WI38 (cell line): ENCODE measurements at regions not wholly inside any gene's neighbourhood (a gene's known extent, or its start where the extent isn't known, plus 50 kb on each side); places are given as distances from the start of the nearest gene placed in this dataset.

ENCODE experiments used
- H3K4me3 ChIP-seq: 2 replicates; pipeline ENCODE4 v1.5.1; 2011; ENCODE audit warnings: low read depth, mild to moderate bottlenecking, control low read depth, low read length
- CTCF ChIP-seq: IDR thresholded peaks from 2 replicates; pipeline ENCODE4 v1.5.1; 2012; ENCODE audit warnings: low read depth, mild to moderate bottlenecking, control low read depth, low read length

GRCh38 chrX:110858565-110858964 is 62.9 kb upstream of the CHRDL1 start:
- no peak for TF ChIP-seq CTCF
- H3K4me3 ChIP-seq = no peak overlapping the region

- no peak for TF ChIP-seq CTCF
- H3K4me3 ChIP-seq = no peak overlapping the region
Measured at GRCh38 chrX:110853610-110854009, 58.0 kb upstream of the CHRDL1 start.

- H3K4me3 ChIP-seq = no peak overlapping the region
- TF ChIP-seq CTCF = peak; percentile 31; the same call in 1 of the 2 replicates
Measured at GRCh38 chrX:110852180-110852579, 56.6 kb upstream of the CHRDL1 start.

- TF ChIP-seq CTCF = no peak
Measured at GRCh38 chrX:110851780-110852179, 56.2 kb upstream of the CHRDL1 start.

GRCh38 chrX:110847334-110847733 is 51.7 kb upstream of the CHRDL1 start:
- no peak; the same call in 1 of the 2 replicates for TF ChIP-seq CTCF
- H3K4me3 ChIP-seq = no peak overlapping the region

More at GRCh38 chrX:110851780-110852179, 56.2 kb upstream of the CHRDL1 start:
- no peak overlapping the region for H3K4me3 ChIP-seq

- no peak for TF ChIP-seq CTCF
- H3K4me3 ChIP-seq = no peak overlapping the region
Measured at GRCh38 chrX:110846071-110846470, 50.5 kb upstream of the CHRDL1 start.
